Duodenal mucosa (tissue), 2 donors: ENCODE measurements at regions not wholly inside any gene's neighbourhood (a gene's known extent, or its start where the extent isn't known, plus 50 kb on each side); places are given as distances from the start of the nearest gene placed in this dataset.
"Not testable (repeated sequence)": the region's sequence is repeated elsewhere in the genome, so short reads cannot be mapped to it uniquely, and the experiment has no call there.

Experiments
- H3K27ac ChIP-seq: one replicate; pipeline ENCODE4 v1.7.0; 2013; ENCODE audit warnings: low read depth, low read length
- H3K27me3 ChIP-seq, 2 donors: one replicate each; pipeline ENCODE4 v1.7.0; 2013; ENCODE audit warnings: low read length in 2 of 2, control low read depth in 1 of 2; ENCODE audit not compliant: insufficient read depth in 2 of 2, control insufficient read depth in 1 of 2
- H3K36me3 ChIP-seq, 2 donors: one replicate each; pipeline ENCODE4 v1.7.0; 2013; ENCODE audit warnings: low read length in 2 of 2, control low read depth in 1 of 2; ENCODE audit not compliant: insufficient read depth in 2 of 2, control insufficient read depth in 1 of 2
- H3K4me1 ChIP-seq, 2 donors: one replicate each; pipeline ENCODE4 v1.7.0; 2013; ENCODE audit warnings: low read length in 2 of 2, control low read depth in 1 of 2; ENCODE audit not compliant: insufficient read depth in 2 of 2, control insufficient read depth in 1 of 2
- H3K4me3 ChIP-seq, 2 donors: one replicate each; pipeline ENCODE4 v1.7.0; 2013; ENCODE audit warnings: low read length in 2 of 2, low read depth in 1 of 2
- H3K9ac ChIP-seq, 2 donors: one replicate each; pipeline ENCODE4 v1.7.0; 2013; ENCODE audit warnings: low read length in 2 of 2, low read depth in 1 of 2
- H3K9me3 ChIP-seq, 2 donors: one replicate each; pipeline ENCODE4 v1.7.0; 2013; ENCODE audit warnings: low read length in 2 of 2, control low read depth in 1 of 2; ENCODE audit not compliant: control insufficient read depth in 1 of 2

DNA sequence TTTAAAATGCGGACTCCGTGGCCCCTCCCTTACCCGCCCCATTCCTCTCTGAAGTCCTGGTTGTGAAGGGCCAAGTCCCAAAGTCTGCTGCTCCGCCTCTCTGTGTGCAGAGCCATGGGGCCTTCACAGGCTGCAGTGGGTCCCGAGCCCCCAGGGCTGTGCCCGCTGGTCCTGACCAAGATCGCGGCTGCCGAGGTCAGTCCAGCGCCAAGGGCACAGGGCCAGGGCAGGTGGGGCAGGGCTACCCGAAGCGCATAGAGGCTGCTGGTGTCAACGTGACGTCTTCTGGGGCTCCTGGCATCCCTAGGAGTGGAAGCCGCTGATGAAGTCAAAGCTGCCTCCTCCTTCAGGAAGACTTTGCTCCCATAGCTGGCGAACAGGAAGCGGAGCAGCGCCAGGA, 858.8 kb downstream of the TUBA3C start:
- H3K4me1 ChIP-seq, H3K9ac ChIP-seq, H3K27ac ChIP-seq: not testable (repeated sequence)

DNA sequence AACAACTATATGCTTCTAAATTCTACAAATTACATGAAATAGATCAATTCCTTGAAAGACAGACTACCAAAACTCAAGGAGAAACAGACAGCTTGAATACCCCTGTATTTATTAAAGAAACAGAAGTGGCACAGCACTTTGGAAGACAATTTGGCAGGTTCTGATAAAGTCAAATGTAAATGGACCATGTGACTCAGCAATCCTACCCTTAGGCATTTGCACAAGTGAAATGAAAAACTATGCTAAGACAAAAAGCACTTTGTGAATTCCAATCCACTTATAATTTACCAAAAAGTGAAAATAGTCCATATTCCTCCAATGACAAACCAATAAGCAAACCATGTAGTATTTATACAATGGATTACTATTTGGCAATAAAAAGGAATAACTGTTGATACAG, 862.0 kb downstream of the TUBA3C start:
- H3K4me1 ChIP-seq, H3K9me3 ChIP-seq, H3K27me3 ChIP-seq, H3K27ac ChIP-seq, H3K9ac ChIP-seq, H3K4me3 ChIP-seq, H3K36me3 ChIP-seq: not testable (repeated sequence)

More for the DNA sequence above, 858.8 kb downstream of the TUBA3C start:
- not testable (repeated sequence) for H3K4me3 ChIP-seq, H3K27me3 ChIP-seq, H3K36me3 ChIP-seq, H3K9me3 ChIP-seq

DNA sequence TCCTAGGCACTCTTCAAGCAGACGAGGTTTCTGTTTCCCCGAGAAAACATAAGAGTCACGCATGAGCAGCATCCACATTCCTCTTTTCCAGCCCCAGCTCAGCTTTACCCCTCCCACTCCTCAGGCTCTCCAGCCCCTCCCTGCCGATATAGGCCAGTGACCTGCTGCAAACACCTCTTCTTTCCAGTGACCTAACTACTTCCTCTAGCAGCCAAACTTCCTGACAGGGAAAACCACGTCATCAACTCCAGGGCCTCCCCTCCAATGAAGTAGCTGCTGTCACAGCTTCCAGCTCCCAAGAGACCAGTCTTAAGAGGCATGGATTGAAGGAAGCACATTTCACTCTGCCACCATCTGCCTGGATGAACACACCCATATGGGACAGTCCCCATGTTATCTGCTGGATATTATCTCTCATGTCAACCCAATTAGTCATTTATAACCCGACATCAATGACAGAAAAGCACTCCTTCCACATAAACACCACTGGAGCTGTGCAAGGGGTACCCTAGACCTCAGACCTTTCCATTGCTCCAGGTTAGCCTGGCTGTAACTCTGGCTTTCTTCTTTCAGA, 878.3 kb downstream of the TUBA3C start:
- H3K9ac ChIP-seq, H3K27me3 ChIP-seq, H3K4me1 ChIP-seq, H3K4me3 ChIP-seq, H3K9me3 ChIP-seq, H3K27ac ChIP-seq, H3K36me3 ChIP-seq: not testable (repeated sequence)

DNA sequence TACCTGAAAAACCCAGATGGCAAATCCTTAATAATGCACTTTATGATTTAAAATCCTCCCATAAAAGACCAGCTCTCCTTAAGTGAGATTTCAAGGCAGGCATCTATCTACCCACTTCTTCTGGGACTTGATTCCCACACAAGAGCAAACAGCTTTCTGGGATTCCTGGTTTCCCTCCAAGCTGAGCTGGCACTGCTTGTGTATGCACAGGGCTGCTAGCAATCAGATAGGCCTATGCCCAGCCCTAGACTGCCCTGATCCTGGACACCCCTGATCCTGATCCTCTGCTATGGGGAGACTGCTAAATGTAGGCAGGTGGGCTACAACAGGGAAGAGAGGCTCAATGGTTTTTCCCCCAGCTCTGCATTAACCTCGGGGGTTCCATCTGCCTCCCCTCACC, 880.7 kb downstream of the TUBA3C start:
- H3K27ac ChIP-seq, H3K4me1 ChIP-seq, H3K9me3 ChIP-seq, H3K27me3 ChIP-seq, H3K36me3 ChIP-seq, H3K9ac ChIP-seq, H3K4me3 ChIP-seq: not testable (repeated sequence)

DNA sequence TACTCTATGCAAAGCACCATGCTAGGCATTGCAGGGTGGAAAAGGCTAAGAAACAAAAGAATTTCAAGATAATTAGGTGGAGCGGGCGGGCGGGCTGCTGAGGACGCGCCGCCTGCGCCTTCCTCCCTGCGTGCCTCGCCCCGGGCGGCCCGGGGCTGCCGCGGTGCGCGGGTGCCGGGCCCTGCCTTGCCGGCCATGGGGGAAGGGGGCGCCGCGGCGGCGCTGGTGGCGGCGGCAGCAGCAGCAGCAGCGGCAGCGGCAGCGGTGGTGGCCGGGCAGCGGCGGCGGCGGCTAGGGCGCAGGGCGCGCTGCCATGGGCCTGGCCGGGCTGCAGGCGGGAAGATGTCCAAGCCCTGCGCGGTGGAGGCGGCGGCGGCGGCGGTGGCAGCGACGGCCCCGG, 884.3 kb downstream of the TUBA3C start:
- not testable (repeated sequence) for H3K9ac ChIP-seq, H3K4me1 ChIP-seq, H3K27ac ChIP-seq, H3K9me3 ChIP-seq, H3K27me3 ChIP-seq, H3K36me3 ChIP-seq, H3K4me3 ChIP-seq

DNA sequence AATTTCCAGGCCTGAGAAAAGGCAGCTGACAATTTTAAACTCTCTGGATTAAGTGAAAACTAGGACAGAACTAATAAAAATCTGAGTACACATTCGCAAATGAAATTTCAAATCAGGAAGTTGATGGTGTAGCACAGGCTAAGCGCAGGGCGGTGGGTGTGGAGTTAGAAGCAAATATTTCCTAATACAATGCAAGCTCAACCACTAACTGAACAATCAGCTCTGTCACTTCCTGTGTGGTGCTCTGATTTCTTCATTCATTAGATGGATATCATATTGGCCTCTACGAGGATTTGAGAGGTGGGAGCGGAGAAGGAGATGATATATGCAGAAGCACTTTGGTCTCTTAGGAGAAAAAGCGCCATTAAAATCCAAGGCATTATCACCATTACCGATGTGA, 885.0 kb downstream of the TUBA3C start:
- H3K27me3 ChIP-seq, H3K36me3 ChIP-seq, H3K9me3 ChIP-seq, H3K4me1 ChIP-seq, H3K4me3 ChIP-seq, H3K27ac ChIP-seq, H3K9ac ChIP-seq: not testable (repeated sequence)

DNA sequence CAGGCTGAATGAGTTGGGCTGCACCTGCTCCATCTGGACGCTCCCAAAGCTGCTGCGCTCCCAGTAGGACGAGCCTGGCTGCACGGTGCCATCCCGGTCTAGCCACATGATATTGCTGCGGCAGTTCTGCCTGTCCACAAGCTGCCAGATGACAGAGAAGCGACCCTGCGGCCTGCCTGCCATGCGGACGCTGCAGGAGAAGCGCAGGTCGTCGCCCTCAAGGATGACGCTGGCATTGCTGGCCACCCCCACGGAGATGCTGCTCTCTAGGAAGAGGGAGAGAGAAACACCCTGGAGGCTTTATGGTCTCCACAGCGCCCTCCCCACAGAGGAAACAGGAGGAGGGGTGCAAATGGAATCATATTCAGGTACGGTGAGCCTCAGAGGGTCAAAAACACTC, 887.3 kb downstream of the TUBA3C start:
- not testable (repeated sequence) for H3K9me3 ChIP-seq, H3K4me1 ChIP-seq, H3K27me3 ChIP-seq

DNA sequence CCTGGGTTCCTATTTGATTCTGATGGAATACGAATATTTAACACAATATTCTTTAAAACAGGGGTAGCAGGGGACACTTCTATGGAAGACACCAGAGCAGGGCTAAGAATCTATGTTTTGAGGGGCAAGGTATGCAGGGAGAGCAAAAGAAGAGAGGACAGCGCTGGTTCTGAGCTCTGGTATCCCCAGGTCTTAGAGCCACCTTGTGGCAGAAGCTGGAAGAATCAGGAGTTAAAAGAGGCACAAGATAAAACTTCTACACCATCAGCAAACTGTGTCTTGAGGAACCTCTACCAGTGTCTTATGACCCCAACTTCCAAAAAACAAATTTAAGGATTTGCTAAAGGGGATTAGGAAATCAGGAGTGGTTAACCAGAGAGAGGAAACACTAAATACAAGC, 894.8 kb downstream of the TUBA3C start:
- not testable (repeated sequence) for H3K27me3 ChIP-seq, H3K36me3 ChIP-seq, H3K27ac ChIP-seq, H3K9ac ChIP-seq, H3K9me3 ChIP-seq, H3K4me1 ChIP-seq, H3K4me3 ChIP-seq

More for the DNA sequence above, 887.3 kb downstream of the TUBA3C start:
- H3K27ac ChIP-seq, H3K36me3 ChIP-seq, H3K9ac ChIP-seq, H3K4me3 ChIP-seq: not testable (repeated sequence)

DNA sequence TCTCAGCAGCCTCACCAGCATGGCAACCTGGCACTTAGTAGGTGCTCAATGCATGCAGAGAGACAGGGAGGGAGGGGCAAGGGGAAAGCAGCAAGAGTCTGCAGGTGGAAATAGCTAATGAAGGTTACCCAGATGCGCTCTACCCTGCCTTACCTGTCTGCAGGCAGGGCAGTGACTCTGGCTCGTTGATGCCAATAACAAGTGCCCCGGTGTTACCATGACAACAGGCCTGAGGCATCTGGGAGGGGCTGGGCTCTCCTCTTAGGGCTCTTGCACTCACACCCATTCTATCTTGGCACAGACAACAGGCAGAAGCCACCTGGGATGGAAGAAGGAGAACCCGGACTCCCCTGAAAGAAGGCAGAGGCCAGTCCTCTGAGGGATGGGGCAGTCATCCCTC, 896.0 kb downstream of the TUBA3C start:
- not testable (repeated sequence) for H3K27me3 ChIP-seq, H3K4me1 ChIP-seq

DNA sequence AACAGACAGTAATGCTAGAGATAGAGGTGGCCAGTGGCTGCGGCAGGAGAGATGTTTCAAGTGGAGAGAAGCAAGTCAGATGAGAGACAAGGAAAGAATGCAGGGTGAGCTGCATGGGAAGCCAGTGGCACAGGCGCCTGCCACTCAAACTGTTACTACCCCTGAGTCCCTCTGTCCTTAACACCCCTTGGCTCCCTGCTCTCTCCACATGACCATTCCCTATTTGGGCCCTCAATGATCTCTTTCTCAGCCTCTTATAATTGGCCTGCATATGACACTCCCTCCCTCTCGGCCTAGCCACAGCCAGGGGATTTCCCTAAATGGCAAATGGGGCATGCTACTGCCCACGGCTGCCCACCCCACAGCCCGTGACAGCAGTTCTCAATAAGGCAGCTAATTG, 897.6 kb downstream of the TUBA3C start:
- not testable (repeated sequence) for H3K36me3 ChIP-seq, H3K27me3 ChIP-seq, H3K9me3 ChIP-seq, H3K4me3 ChIP-seq, H3K27ac ChIP-seq, H3K4me1 ChIP-seq, H3K9ac ChIP-seq

More for the DNA sequence above, 896.0 kb downstream of the TUBA3C start:
- not testable (repeated sequence) for H3K36me3 ChIP-seq, H3K27ac ChIP-seq, H3K9me3 ChIP-seq, H3K9ac ChIP-seq, H3K4me3 ChIP-seq

DNA sequence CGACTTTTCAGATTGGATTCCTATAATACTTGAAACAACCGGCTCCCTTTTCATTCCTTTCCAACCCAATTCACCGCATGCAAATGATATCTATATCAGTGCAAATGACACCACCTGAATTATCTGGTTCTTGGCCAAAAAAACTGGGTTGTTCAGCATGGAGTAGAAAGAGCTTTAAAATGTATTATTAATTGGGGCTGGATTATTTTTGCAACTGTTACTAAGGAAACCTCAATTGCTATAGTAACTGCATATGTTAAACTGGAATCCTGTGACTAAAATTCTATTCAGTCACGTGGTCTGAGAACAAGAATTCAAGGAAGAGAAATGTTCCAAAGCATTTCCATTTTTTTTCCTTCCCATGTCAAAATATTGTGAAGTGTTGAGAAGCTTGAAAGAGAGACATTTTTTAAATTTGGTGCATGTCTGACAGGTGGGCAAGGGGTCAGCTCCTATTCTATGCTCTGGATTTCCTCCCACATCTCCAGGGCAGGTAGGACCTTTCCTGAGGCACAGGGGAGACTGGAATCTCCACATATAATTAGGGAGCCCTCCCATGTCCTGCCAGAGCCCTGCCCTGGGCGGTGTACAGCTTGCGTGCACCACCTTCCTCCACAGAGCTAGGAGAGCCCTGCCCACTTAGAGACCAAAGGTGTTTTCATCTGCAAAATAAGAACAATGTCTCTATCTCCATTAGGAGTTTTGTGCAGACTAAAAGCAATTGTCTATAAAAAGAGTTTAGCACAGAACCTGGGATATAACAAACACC, 899.6 kb downstream of the TUBA3C start:
- H3K4me3 ChIP-seq, H3K36me3 ChIP-seq, H3K4me1 ChIP-seq, H3K9ac ChIP-seq, H3K9me3 ChIP-seq, H3K27ac ChIP-seq, H3K27me3 ChIP-seq: not testable (repeated sequence)
